CD4-positive, alpha-beta T cell (primary cell): ENCODE measurements at regions not wholly inside any gene's neighbourhood (a gene's known extent, or its start where the extent isn't known, plus 50 kb on each side); places are given as distances from the start of the nearest gene placed in this dataset.

Experiments
- ATAC-seq: fragments of 200-7000 bp; cut with Tn5 transposase; one replicate; pipeline ENCODE4 v1.10.0; 2022; ENCODE audit warnings: mild to moderate bottlenecking; ENCODE audit not compliant: poor library complexity
- CTCF ChIA-PET: fragments of 350-600 bp; sonication (Branson Sonifier 250); formaldehyde crosslinking; loops from one replicate; lab custom pipeline; 2021; ENCODE audit warnings: antibody characterized with exemption, inconsistent platforms; lab: Charles Lee
- POLR2A ChIA-PET: fragments of 350-600 bp; sonication (Branson Sonifier 250); formaldehyde crosslinking; loops from one replicate; lab custom pipeline; 2021; ENCODE audit warnings: antibody characterized with exemption, inconsistent platforms; lab: Charles Lee
- DNase-seq, 14 experiments: peaks; one replicate each; pipeline ENCODE4 v3.0.0-alpha.2; 2013 to 2020; ENCODE audit warnings: mixed read lengths in 2 of 14
- H3K27ac ChIP-seq, 2 donors: one replicate each; pipeline versions ENCODE4 v1.5.1 to v1.7.0; 2013; ENCODE audit warnings: low read length in 2 of 2, low read depth in 1 of 2, mild to moderate bottlenecking in 1 of 2
- H3K27me3 ChIP-seq, 2 experiments: 1 replicate in 1 of 2; 2 replicates in 1 of 2; pipeline versions ENCODE4 v1.6.1 to v1.7.0; 2013; ENCODE audit warnings: low read length in 2 of 2, control low read depth in 1 of 2, mild to moderate bottlenecking in 1 of 2, moderate library complexity in 1 of 2; ENCODE audit not compliant: insufficient read depth in 2 of 2, control insufficient read depth in 1 of 2
- H3K36me3 ChIP-seq: one replicate; pipeline ENCODE4 v1.6.1; 2013; ENCODE audit warnings: low read length, control low read depth; ENCODE audit not compliant: insufficient read depth
- H3K4me1 ChIP-seq: one replicate; pipeline ENCODE4 v1.6.1; 2013; ENCODE audit warnings: low read length, control low read depth; ENCODE audit not compliant: insufficient read depth
- H3K4me3 ChIP-seq: one replicate; pipeline ENCODE4 v1.5.1; 2013; ENCODE audit warnings: mild to moderate bottlenecking, low read length, moderate library complexity
- H3K9me3 ChIP-seq, 2 experiments: 1 replicate in 1 of 2; 2 replicates in 1 of 2; pipeline versions ENCODE4 v1.6.1 to v1.7.0; 2013; ENCODE audit warnings: low read length in 2 of 2, mild to moderate bottlenecking in 2 of 2, control low read depth in 1 of 2, moderate library complexity in 1 of 2; ENCODE audit not compliant: control insufficient read depth in 1 of 2, insufficient read depth in 1 of 2
- H3K27ac Mint-ChIP-seq: one replicate; pipeline ENCODE4 v1.8.0; 2020; ENCODE audit warnings: mixed read lengths
- H3K27me3 Mint-ChIP-seq: one replicate; pipeline ENCODE4 v1.8.0; 2021; ENCODE audit warnings: mixed read lengths
- H3K36me3 Mint-ChIP-seq: one replicate; pipeline ENCODE4 v1.8.0; 2021; ENCODE audit warnings: low read depth, mixed read lengths
- H3K4me1 Mint-ChIP-seq: one replicate; pipeline ENCODE4 v1.8.0; 2021; ENCODE audit warnings: low read depth, mixed read lengths
- H3K4me3 Mint-ChIP-seq: one replicate; pipeline ENCODE4 v1.8.0; 2020; ENCODE audit warnings: mild to moderate bottlenecking, mixed read lengths
- H3K9me3 Mint-ChIP-seq: one replicate; pipeline ENCODE4 v1.8.0; 2020; ENCODE audit warnings: mixed read lengths
- intact Hi-C, 2 experiments: fragments of 100-400 bp; cut with DNase I in 1 of 2; cut with micrococcal nuclease in 1 of 2; formaldehyde crosslinking; loops; one replicate each; pipeline versions ENCODE4 v1.15.1 to v1.9.0; 2023 to 2025; cut with DNase I, micrococcal nuclease
- TF ChIP-seq, protein P1 (sequence below): fragments of 200-600 bp; IDR thresholded peaks from one replicate; pipeline ENCODE4 v1.8.0; 2022; ENCODE audit warnings: antibody characterized with exemption, mild to moderate bottlenecking

DNA sequence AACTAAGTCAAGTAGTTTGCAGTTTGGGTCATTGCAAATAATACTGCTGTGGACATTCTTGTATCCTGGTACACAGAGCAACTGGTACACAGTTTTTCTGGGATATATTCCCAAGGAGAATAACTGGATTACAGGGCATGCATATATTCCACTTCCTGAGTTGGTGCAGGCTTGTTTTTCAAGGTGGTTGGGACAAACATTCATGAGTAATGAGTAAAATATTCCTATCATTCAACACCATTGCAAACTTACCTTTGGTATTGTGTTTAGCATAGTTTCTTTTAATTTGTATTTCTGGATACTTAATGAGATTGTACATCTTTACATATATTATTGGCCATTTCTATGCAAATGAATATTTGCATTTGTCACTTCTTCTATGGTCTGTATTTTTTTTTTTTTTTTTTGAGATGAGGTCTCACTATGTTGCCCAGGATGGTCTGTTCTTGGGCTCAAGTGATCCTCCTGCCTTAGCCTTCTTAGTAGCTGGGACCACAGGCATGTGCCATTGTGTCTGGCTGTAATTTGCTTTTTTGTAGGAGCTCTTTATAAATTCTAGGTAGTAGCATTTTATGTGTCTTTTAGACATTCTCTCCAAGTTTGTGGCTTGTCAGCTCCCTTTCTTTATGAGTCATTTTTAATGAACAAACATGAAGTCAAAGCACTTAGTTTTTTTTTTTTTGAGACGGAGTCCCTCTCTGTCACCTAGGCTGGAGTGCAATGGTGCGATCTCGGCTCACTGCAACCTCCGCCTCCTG lies 158.7 kb downstream of the SOX4 start:
- no peak overlapping the region for H3K4me3 Mint-ChIP-seq
- H3K27me3 Mint-ChIP-seq, result no peaks in the 10 kb centered on the region
- DNase-seq (no peak), ATAC-seq (no peak)
- no peak overlapping the region for H3K27ac Mint-ChIP-seq
- H3K4me1 Mint-ChIP-seq, result no peaks in the 10 kb centered on the region
- TF ChIP-seq, protein P1, sequence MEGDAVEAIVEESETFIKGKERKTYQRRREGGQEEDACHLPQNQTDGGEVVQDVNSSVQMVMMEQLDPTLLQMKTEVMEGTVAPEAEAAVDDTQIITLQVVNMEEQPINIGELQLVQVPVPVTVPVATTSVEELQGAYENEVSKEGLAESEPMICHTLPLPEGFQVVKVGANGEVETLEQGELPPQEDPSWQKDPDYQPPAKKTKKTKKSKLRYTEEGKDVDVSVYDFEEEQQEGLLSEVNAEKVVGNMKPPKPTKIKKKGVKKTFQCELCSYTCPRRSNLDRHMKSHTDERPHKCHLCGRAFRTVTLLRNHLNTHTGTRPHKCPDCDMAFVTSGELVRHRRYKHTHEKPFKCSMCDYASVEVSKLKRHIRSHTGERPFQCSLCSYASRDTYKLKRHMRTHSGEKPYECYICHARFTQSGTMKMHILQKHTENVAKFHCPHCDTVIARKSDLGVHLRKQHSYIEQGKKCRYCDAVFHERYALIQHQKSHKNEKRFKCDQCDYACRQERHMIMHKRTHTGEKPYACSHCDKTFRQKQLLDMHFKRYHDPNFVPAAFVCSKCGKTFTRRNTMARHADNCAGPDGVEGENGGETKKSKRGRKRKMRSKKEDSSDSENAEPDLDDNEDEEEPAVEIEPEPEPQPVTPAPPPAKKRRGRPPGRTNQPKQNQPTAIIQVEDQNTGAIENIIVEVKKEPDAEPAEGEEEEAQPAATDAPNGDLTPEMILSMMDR, result no peak
- ChIA-PET CTCF (no interaction called here), POLR2A (no interaction called here)
- Histone ChIP-seq H3K9me3 (no peaks in the 10 kb centered on the region), H3K4me1 (no peaks in the 10 kb centered on the region), H3K36me3 (no peaks in the 10 kb centered on the region), H3K27ac (no peak overlapping the region), H3K4me3 (no peak overlapping the region), H3K27me3 (no peaks in the 10 kb centered on the region)
- no peaks in the 10 kb centered on the region for H3K9me3 Mint-ChIP-seq
- intact Hi-C loops, result no loop called here
- no peaks in the 10 kb centered on the region for H3K36me3 Mint-ChIP-seq

GRCh38 chr6:21753241-21754108 lies 159.9 kb downstream of the SOX4 start:
- DNase-seq (no peak), ATAC-seq (no peak)
- Mint-ChIP-seq H3K4me1 (no peaks in the 10 kb centered on the region), H3K36me3 (no peaks in the 10 kb centered on the region), H3K27ac (no peak overlapping the region), H3K27me3 (no peaks in the 10 kb centered on the region), H3K4me3 (no peak overlapping the region), H3K9me3 (no peaks in the 10 kb centered on the region)
- ChIA-PET POLR2A (no interaction called here), CTCF (interaction anchor here (1.3 kb wide), 1 partner anchor 11 kb away, joined by 3 read pairs; no protein-coding TSS in a partner anchor)
- TF ChIP-seq, protein P1, result no peak
- Histone ChIP-seq H3K27me3 (no peaks in the 10 kb centered on the region), H3K36me3 (no peaks in the 10 kb centered on the region), H3K9me3 (no peaks in the 10 kb centered on the region), H3K4me3 (no peak overlapping the region), H3K27ac (no peak overlapping the region), H3K4me1 (no peaks in the 10 kb centered on the region)
- intact Hi-C loops, result no loop called here

DNA sequence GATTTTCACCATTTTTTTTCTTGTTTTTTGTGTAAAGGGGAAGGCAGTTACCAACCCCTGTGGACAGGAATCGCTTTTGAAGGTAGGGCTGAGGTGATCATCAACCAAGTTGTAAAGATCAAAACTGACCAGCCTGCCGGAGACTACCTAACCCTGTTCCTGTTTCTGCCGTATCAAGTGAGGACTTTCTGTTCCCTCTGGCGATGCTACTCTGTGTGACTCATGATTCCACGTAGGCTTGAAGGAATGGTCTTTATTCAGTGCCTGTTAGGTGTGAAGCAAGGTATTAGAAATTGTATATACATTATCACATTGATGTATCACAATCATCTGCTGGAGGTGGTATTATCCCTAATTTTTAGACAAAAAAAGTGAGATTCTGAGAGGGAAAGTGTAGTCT lies 161.3 kb downstream of the SOX4 start:
- no peak overlapping the region for H3K4me3 ChIP-seq
- ATAC-seq (no peak), DNase-seq (no peak)
- H3K36me3 Mint-ChIP-seq, result no peaks in the 10 kb centered on the region
- CTCF ChIA-PET, result no interaction called here
- TF ChIP-seq, protein P1, result no peak
- no peaks in the 10 kb centered on the region for H3K36me3 ChIP-seq
- intact Hi-C loops, result no loop called here
- H3K9me3 Mint-ChIP-seq, result no peaks in the 10 kb centered on the region
- no peaks in the 10 kb centered on the region for H3K9me3 ChIP-seq
- no peaks in the 10 kb centered on the region for H3K4me1 Mint-ChIP-seq
- H3K27me3 ChIP-seq, result no peaks in the 10 kb centered on the region
- H3K27ac Mint-ChIP-seq, result no peak overlapping the region
- H3K27ac ChIP-seq, result no peak overlapping the region
- POLR2A ChIA-PET, result no interaction called here
- no peaks in the 10 kb centered on the region for H3K4me1 ChIP-seq
- no peaks in the 10 kb centered on the region for H3K27me3 Mint-ChIP-seq
- H3K4me3 Mint-ChIP-seq, result no peak overlapping the region
